ENCODE measurements at regions not wholly inside any gene's neighbourhood (a gene's known extent, or its start where the extent isn't known, plus 50 kb on each side); places are given as distances from the start of the nearest gene placed in this dataset.
"Not testable (repeated sequence)": the region's sequence is repeated elsewhere in the genome, so short reads cannot be mapped to it uniquely, and the experiment has no call there.

GRCh38 chr5:91283326-91283725 is 99.8 kb downstream of the ARRDC3 start:
- DNase-seq, result no peak

DNA sequence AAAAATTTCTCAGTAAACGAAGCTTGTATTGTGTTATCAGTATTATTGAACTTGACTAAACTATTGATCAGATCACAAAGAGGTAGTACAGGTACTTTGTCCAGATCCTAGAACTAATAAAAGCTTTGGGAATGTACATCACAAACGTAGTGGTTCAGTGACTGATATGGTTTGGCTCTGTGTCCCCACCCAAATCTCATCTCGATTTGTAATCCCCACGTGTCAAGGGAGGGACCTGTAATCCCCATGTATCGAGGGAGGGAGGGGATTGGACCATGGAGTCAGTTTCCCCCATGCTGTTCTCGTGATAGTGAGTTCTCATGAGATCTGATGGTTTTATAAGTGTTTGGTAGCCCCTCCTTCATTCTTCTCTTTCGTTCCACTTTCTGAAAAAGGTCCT is 100.9 kb downstream of the ARRDC3 start:
- DNase-seq, result no peak

- DNase-seq, result no peak
These were observed 101.7 kb downstream of the ARRDC3 start for GRCh38 chr5:91281401-91281800.

DNA sequence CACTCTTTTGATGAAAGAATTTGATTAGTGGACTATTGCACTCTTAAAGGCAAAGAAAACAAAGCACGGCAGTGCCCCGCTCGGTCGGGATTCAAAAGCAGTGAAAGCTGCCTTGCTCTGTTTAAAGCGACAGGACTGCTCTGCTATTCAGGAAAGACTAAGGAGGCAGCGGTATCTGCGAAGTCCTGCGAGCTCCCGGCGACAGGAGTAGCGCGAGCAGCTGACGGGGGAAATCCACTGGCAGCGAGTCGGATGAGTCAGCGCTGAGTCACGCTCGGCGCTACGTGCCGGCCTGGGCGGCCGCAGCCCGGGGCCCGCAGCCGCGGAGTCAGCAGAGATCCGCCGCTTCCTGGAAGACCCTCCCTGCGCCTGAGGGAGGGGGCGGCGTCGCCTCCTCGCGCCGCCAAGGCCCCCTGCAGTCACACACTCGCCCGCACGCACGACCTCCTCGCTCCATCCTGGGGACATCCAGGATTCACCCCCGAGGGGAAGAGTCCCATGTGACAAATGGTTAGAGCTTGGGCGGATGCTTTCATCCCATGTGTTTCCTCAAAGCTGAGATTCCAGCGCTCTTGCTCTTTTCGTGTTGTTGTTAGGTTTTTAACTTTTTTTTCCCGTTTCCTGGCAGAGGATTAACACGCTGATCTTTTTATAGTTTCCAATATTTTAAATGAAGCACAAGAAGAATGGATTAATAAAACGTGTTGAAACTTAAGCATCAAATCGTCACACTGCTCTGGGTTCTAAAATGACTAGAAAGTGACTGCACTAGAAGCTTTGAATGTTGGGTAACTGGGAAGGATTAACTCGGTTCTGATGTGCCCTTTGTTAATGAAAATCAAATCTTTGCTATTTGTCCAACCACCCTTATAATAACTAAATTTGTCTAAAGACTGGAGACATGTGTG is 102.5 kb downstream of the ARRDC3 start:
- DNase-seq, result peak; percentile 85 to 91

DNA sequence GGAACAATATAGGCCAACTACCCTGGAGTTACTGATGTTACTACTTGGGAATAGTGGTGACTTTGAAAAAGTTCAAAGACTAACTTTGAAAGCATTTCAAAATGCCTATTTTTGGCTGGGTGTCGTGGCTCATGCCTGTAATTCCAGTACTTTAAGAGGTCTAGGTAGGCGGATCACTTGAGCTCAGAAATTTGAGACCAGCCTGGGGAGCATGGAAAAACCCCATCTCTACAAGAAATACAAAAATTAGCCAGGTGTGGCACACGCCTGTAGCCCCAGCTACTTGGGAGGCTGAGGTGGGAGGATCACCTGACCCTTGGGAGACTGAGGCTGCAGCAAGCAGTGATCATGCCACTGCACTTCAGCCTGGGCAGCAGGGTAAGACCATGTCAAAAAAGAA is 105.3 kb downstream of the ARRDC3 start:
- no peak for DNase-seq

DNA sequence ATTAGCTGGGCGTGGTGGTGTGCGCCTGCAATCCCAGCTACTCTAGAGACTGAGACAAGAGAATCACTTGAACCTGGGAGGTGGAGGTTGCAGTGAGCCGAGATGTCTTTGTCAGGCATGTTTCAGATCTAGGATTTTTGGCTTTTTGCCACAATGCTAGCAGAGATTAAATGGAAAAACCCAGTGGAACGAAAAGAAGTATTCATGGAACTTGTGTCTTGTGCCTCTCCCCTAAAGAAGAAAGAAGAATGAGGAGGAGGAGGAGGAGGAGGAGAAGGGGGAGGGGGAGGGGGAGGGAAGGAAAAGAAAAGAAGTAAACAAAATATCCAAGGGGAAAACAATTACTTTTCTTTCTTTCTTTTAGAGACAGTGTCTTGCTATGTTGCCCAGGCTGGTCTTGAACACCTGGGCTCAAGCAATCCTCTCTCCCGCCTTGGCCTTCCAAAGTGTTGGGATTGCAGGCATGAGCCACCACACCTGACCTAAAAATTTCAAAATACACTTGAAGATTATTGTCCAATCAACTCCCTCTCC is 106.0 kb downstream of the ARRDC3 start:
- no peak for DNase-seq

GRCh38 chr5:91272858-91273257 is 110.3 kb downstream of the ARRDC3 start:
- DNase-seq, result no peak

DNA sequence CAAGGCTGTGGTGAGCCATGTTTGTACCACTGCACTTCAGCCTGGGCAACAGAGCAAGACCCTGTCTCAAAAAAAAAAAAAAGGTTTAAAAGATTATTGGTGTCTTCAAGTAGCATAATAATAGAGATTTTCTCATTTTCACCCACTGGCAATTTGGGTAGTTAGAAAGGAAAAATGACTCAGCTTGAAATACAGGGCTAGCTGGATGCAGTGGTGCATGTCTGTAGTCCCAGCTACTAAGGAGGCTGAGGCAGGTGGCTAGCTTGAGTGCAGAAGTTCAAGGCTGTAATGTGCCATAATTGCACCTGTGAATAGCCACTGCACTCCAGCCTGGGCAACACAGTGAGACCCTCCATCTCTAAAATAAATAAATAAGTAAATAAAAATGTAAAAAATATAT is 111.1 kb downstream of the ARRDC3 start:
- DNase-seq, result no peak

- no peak for DNase-seq
These were observed 113.9 kb downstream of the ARRDC3 start for GRCh38 chr5:91269198-91269597.

- peak; percentile 44 to 52 for DNase-seq
These were observed 116.9 kb downstream of the ARRDC3 start for GRCh38 chr5:91266184-91266705.

GRCh38 chr5:91264311-91265051 is 118.6 kb downstream of the ARRDC3 start:
- DNase-seq, result no peak

DNA sequence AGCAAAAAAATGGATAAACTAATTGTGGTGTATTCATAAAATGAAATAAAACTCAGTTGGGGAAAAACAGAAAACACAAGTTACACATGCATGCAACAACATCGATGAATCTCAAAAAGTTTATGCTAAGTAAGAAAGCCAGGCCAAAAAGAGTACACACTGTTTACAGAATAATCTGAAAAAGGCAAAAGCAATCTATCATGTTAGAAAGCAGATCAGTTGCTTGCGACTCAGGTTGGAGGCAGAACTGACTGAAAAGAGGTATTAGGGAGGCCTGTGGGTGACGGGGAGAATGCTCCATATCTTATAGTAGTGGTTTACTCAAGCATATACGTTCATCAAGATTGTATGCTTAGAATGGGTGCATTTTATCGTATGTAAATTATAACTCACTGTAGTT is 119.2 kb downstream of the ARRDC3 start:
- DNase-seq, result no peak

GRCh38 chr5:91257301-91257700 is 125.8 kb downstream of the ARRDC3 start:
- no peak for DNase-seq

DNA sequence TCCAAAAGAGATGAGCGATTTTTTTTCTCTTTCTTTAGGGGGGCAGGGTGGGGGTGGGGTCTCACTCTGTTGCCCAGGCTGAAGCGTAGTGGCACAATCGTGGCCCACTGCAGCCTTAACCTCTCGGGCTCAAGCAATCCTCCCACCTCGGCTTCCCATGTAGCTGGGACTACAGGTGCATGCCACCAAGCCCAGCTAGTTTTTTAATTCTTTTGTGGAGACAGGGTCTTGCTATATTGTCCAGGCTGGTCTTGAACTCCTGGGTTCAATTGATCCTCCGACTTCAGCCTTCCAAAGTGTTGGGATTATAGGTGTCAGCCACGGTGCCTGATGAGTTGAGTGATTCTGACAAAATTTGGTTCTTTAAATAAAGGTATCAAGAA is 127.0 kb downstream of the ARRDC3 start:
- DNase-seq, result no peak

DNA sequence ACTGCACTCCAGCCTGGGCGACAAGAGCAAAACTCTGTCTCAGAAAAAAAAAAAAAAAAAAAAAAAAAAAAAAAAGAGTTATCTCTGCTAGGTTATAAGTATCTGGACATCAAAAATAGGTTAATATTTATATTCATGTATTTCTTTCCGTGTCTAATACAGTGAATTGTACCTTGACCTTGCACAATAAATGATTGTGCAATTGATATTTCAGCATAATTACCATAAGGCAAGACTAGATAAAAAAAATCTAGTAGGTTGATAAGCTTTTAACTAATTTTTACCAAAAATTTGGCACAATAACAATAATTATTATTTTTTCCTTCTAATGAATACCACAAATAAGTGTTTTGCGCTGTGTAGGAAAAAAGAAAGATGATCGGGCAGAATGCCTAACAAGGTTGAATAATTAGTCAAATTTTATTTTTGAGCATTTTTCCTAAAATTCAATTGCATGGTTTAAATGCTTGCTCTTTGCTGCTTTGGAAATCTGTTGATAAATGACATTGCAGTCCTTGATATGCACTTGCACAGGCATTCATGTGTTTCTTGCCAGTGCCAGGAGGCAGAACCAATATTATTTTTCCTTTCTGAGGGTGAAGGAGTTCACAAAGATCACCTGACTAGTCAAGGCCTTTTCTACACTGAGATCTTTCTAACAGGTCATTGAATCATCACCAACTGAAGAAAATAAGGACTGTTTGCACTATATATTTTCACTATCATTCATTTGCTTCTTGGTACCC is 127.5 kb downstream of the ARRDC3 start:
- DNase-seq, result no peak

- no peak for DNase-seq
These were observed 130.2 kb downstream of the ARRDC3 start for GRCh38 chr5:91252916-91253315.

GRCh38 chr5:91245871-91246270 is 137.2 kb downstream of the ARRDC3 start:
- DNase-seq, result no peak

DNA sequence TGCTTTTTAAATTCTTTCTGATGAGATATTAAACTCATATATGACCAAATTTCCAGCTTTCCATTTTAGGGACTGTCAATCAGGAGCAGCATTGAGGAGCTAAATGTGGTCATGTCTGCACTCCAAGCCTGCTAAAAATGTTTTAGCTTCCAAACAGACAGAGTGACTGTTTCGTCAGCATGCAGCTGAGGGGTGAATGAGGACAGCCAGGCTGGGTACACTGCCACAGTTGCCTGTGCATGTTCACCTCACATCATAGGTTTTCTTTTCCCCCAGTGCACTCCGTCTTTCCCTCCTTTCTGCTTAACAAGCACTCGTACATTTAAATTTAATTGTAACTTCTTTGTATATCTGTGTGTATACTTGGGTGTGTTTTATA is 138.1 kb downstream of the ARRDC3 start:
- no peak for DNase-seq

- no peak for DNase-seq
These were observed 138.6 kb downstream of the ARRDC3 start for GRCh38 chr5:91244380-91245073.

GRCh38 chr5:91243852-91244251 is 139.3 kb downstream of the ARRDC3 start:
- DNase-seq, result no peak

DNA sequence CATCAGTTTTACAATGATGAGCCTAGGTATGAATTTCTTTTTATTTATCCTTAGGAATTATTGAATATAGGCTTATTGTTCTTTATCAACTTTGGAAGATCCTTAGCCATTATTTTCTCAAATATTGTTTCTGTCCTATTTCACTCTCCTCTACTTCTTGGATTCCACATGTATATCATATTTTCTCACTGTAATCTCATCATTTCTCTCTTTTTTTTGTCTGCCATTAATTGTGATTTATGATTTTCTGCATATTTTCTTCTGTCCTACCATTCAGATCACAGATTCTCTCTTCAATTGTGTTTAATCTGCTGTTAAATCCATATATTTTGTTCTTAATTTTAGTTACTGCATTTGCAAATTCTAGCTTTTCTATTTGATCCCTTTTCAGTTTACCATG is 139.8 kb downstream of the ARRDC3 start:
- no peak for DNase-seq

- not testable (repeated sequence) for DNase-seq
These were observed 141.7 kb downstream of the ARRDC3 start for GRCh38 chr5:91241460-91241859.

Data from Kasumi-1 (cell line).